HEK293 (cell line): ENCODE measurements at regions not wholly inside any gene's neighbourhood (a gene's known extent, or its start where the extent isn't known, plus 50 kb on each side); places are given as distances from the start of the nearest gene placed in this dataset.

Source experiments
- CTCF ChIA-PET: fragments of 350-600 bp; formaldehyde crosslinking; extraction: SDS; loops from one replicate; lab custom pipeline; 2021; ENCODE audit warnings: antibody characterized with exemption; lab: Yijun Ruan, JAX
- POLR2A ChIA-PET: fragments of 300-600 bp; formaldehyde crosslinking; extraction: SDS; loops from one replicate; lab custom pipeline; 2020; ENCODE audit warnings: antibody characterized with exemption, inconsistent platforms; lab: Yijun Ruan, JAX
- H3K27ac ChIP-seq: fragments of 200-500 bp; sonication (Bioruptor generic); 2 replicates; pipeline ENCODE4 v1.5.1; 2014; ENCODE audit warnings: low read depth, low read length, control low read depth, inconsistent platforms; ENCODE audit errors: extremely low read depth
- H3K36me3 ChIP-seq, 2 experiments: fragments of 200-500 bp in 1 of 2; sonication (Bioruptor generic) in 1 of 2; 1 replicate in 1 of 2; 2 replicates in 1 of 2; pipeline ENCODE4 v1.5.1; 2014 to 2017; ENCODE audit warnings: inconsistent platforms in 2 of 2, low read length in 2 of 2; ENCODE audit not compliant: control insufficient read depth in 2 of 2, insufficient read depth in 1 of 2
- H3K4me1 ChIP-seq: fragments of 200-500 bp; sonication (Bioruptor generic); 2 replicates; pipeline ENCODE4 v1.5.1; 2014; ENCODE audit warnings: mild to moderate bottlenecking, low read length, inconsistent platforms; ENCODE audit not compliant: control insufficient read depth, insufficient read depth
- H3K4me3 ChIP-seq: 2 replicates; pipeline ENCODE4 v1.5.1; 2011; ENCODE audit warnings: low read depth, mild to moderate bottlenecking, control low read depth, low read length, moderate library complexity
- H3K9me3 ChIP-seq: fragments of 200-500 bp; sonication (Bioruptor generic); 2 replicates; pipeline ENCODE4 v1.5.1; 2014; ENCODE audit warnings: low read depth, low read length, inconsistent platforms; ENCODE audit not compliant: control insufficient read depth, insufficient read depth
- EGR2 ChIP-seq: fragments of 450-650 bp; formaldehyde crosslinking; IDR thresholded peaks from 2 replicates; pipeline ENCODE4 v1.5.1; 2016; ENCODE audit warnings: low read depth, missing biosample characterization, missing genetic modification characterization
- GLI4 ChIP-seq: fragments of 450-650 bp; formaldehyde crosslinking; IDR thresholded peaks from 2 replicates; pipeline ENCODE4 v1.5.1; 2016; ENCODE audit warnings: missing biosample characterization, missing genetic modification characterization
- YY2 ChIP-seq: fragments of 450-650 bp; formaldehyde crosslinking; IDR thresholded peaks from 2 replicates; pipeline ENCODE4 v1.5.1; 2016; ENCODE audit warnings: missing biosample characterization, missing genetic modification characterization
- ZFHX2 ChIP-seq: fragments of 450-650 bp; formaldehyde crosslinking; conservative IDR thresholded peaks from 2 replicates; pipeline ENCODE4 v1.5.1; 2016; ENCODE audit warnings: missing biosample characterization, missing genetic modification characterization
- ZIC2 ChIP-seq: fragments of 450-650 bp; formaldehyde crosslinking; IDR thresholded peaks from 2 replicates; pipeline ENCODE4 v1.5.1; 2016; ENCODE audit warnings: missing biosample characterization, missing genetic modification characterization
- ZNF248 ChIP-seq: fragments of 450-650 bp; formaldehyde crosslinking; IDR thresholded peaks from 2 replicates; pipeline ENCODE4 v1.5.1; 2017; ENCODE audit warnings: missing biosample characterization, missing genetic modification characterization
- ZNF433 ChIP-seq: fragments of 450-650 bp; formaldehyde crosslinking; IDR thresholded peaks from 2 replicates; pipeline ENCODE4 v1.5.1; 2016; ENCODE audit warnings: missing biosample characterization, missing genetic modification characterization, low read depth
- ZNF558 ChIP-seq: fragments of 450-650 bp; formaldehyde crosslinking; IDR thresholded peaks from 2 replicates; pipeline ENCODE4 v1.5.1; 2016; ENCODE audit warnings: missing biosample characterization, missing genetic modification characterization
- ZNF561 ChIP-seq: fragments of 450-650 bp; IDR thresholded peaks from 2 replicates; pipeline ENCODE4 v1.5.1; 2018; ENCODE audit warnings: missing biosample characterization, missing genetic modification characterization, borderline replicate concordance
- ZNF654 ChIP-seq: fragments of 450-650 bp; formaldehyde crosslinking; IDR thresholded peaks from 2 replicates; pipeline ENCODE4 v1.5.1; 2016; ENCODE audit warnings: low read depth, missing biosample characterization, missing genetic modification characterization
- ZNF658 ChIP-seq: fragments of 450-650 bp; formaldehyde crosslinking; IDR thresholded peaks from 2 replicates; pipeline ENCODE4; 2016; ENCODE audit warnings: missing biosample characterization, missing genetic modification characterization
- ZNF785 ChIP-seq: fragments of 450-650 bp; formaldehyde crosslinking; IDR thresholded peaks from 2 replicates; pipeline ENCODE4 v1.5.1; 2016; ENCODE audit warnings: missing biosample characterization, missing genetic modification characterization
- TF ChIP-seq, protein P1 (sequence below): fragments of 450-650 bp; formaldehyde crosslinking; conservative IDR thresholded peaks from 2 replicates; pipeline ENCODE4 v1.5.1; 2016; ENCODE audit warnings: low read depth, missing biosample characterization, missing genetic modification characterization
- TF ChIP-seq, protein P2 (sequence below): fragments of 450-650 bp; IDR thresholded peaks from 2 replicates; pipeline ENCODE4 v1.5.1; 2018; ENCODE audit warnings: missing biosample characterization, mild to moderate bottlenecking, missing genetic modification characterization
- TF ChIP-seq, protein P3 (sequence below): fragments of 450-650 bp; formaldehyde crosslinking; IDR thresholded peaks from 2 replicates; pipeline ENCODE4 v1.5.1; 2016; ENCODE audit warnings: missing biosample characterization, missing genetic modification characterization, low read depth
- TF ChIP-seq, protein P4 (sequence below): fragments of 450-650 bp; formaldehyde crosslinking; IDR thresholded peaks from 2 replicates; pipeline ENCODE4 v1.5.1; 2017; ENCODE audit warnings: missing biosample characterization, mild to moderate bottlenecking, missing genetic modification characterization, moderate library complexity

DNA sequence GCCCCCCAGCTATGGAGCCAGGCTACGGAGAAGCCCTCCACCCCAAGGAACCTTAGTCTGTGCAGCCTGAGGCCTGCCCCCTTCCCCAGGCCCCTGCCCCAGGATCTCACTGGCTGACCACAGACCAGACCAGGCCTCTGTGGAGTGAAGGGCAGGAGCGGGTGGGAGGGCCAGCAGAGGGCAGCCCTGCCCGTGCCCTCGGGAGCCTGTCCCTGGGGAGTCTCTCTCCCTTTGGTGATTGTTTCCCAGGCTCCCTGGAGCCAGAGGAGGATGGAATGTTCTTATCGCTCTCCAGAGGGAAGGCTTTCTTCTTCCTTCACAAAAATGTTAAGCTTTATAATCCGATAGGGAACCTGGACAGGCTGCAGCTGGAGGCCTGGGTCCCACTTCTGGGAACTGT lies 455.3 kb downstream of the SOX6 start (continued):
- TF ChIP-seq ZNF558 (tag by site-specific recombination), result no peak
- TF ChIP-seq, all 188 proteins: peak for 0

DNA sequence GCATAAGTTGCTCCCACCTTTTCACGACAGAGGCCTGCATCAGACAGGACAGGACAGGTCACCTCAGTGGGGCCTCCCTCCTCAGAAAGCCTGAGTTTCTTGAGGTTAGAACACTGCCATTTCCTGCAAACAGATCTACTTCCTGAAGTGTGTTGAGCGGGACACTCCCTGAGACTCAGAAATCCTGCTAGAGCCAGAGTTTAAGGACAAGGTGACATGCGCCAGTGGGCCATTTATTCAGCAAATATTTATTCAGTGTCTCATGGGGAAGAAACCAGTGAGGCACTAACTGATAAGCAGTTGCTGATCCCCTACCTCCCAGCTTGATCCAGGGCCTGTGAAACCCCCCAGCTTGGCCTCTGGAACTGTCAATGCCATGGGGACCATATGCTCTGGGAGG lies 454.6 kb downstream of the SOX6 start:
- H3K27ac ChIP-seq, result no peak overlapping the region

DNA sequence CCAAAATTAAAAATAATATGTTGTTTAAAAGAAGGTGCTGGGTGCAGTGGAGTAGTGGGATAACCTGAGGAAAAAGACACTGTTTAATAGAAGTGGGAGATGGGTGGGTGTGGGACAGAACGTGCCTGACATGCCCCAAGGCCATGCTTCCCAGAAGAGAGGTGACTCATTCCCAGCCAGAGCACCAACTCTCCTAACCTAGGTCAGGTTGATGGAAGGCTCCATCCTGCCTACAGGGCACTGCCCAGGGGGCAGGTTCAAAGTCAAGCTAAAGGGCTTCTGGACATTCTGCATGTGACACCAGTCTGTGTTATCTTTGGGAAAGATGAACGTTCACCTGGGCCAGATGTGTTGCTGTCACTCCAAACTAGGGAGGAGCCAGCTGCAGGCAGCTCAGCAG lies 453.1 kb downstream of the SOX6 start:
- Histone ChIP-seq H3K9me3 (no peaks in the 10 kb centered on the region), H3K4me1 (no peaks in the 10 kb centered on the region), H3K27ac (no peak overlapping the region), H3K4me3 (no peak overlapping the region), H3K36me3 (no peaks in the 10 kb centered on the region)
- CTCF ChIA-PET, result no interaction called here
- TF ChIP-seq ZNF654 (no peak), ZIC2 (tag by site-specific recombination) (0 out of 2 replicates have a peak, but pooled peaks have one; percentile 21), ZFHX2 (peak; percentile 50; the same call in 1 of the 2 replicates), YY2 (tag by site-specific recombination) (no peak), ZNF248 (no peak)
- TF ChIP-seq, protein P1, sequence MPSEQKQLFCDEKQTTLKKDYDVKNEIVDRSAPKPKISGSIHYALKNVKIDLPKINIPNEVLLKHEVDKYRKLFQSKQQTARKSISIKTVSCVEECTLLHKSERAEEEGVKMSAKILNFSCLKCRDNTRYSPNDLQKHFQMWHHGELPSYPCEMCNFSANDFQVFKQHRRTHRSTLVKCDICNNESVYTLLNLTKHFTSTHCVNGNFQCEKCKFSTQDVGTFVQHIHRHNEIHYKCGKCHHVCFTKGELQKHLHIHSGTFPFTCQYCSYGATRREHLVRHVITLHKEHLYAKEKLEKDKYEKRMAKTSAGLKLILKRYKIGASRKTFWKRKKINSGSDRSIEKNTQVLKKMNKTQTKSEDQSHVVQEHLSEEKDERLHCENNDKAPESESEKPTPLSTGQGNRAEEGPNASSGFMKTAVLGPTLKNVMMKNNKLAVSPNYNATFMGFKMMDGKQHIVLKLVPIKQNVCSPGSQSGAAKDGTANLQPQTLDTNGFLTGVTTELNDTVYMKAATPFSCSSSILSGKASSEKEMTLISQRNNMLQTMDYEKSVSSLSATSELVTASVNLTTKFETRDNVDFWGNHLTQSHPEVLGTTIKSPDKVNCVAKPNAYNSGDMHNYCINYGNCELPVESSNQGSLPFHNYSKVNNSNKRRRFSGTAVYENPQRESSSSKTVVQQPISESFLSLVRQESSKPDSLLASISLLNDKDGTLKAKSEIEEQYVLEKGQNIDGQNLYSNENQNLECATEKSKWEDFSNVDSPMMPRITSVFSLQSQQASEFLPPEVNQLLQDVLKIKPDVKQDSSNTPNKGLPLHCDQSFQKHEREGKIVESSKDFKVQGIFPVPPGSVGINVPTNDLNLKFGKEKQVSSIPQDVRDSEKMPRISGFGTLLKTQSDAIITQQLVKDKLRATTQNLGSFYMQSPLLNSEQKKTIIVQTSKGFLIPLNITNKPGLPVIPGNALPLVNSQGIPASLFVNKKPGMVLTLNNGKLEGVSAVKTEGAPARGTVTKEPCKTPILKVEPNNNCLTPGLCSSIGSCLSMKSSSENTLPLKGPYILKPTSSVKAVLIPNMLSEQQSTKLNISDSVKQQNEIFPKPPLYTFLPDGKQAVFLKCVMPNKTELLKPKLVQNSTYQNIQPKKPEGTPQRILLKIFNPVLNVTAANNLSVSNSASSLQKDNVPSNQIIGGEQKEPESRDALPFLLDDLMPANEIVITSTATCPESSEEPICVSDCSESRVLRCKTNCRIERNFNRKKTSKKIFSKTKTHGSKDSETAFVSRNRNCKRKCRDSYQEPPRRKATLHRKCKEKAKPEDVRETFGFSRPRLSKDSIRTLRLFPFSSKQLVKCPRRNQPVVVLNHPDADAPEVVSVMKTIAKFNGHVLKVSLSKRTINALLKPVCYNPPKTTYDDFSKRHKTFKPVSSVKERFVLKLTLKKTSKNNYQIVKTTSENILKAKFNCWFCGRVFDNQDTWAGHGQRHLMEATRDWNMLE (tag by site-specific recombination), result no peak
- POLR2A ChIA-PET, result no interaction called here

More for the DNA sequence above, 454.6 kb downstream of the SOX6 start:
- H3K4me3 ChIP-seq, result no peak overlapping the region
- TF ChIP-seq ZNF433 (tag by site-specific recombination) (no peak), ZNF658 (no peak), ZNF561 (tag by site-specific recombination) (no peak)
- TF ChIP-seq, protein P2, sequence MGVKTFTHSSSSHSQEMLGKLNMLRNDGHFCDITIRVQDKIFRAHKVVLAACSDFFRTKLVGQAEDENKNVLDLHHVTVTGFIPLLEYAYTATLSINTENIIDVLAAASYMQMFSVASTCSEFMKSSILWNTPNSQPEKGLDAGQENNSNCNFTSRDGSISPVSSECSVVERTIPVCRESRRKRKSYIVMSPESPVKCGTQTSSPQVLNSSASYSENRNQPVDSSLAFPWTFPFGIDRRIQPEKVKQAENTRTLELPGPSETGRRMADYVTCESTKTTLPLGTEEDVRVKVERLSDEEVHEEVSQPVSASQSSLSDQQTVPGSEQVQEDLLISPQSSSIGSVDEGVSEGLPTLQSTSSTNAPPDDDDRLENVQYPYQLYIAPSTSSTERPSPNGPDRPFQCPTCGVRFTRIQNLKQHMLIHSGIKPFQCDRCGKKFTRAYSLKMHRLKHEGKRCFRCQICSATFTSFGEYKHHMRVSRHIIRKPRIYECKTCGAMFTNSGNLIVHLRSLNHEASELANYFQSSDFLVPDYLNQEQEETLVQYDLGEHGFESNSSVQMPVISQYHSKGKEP (tag by site-specific recombination), result no peak
- TF ChIP-seq, all 188 proteins: peak for 0
- no peaks in the 10 kb centered on the region for H3K36me3 ChIP-seq
- ChIA-PET CTCF (interaction anchor here (0.5 kb wide), 1 partner anchor 706 kb away, joined by 3 read pairs; no protein-coding TSS in a partner anchor), POLR2A (no interaction called here)
- no peaks in the 10 kb centered on the region for H3K4me1 ChIP-seq
- no peaks in the 10 kb centered on the region for H3K9me3 ChIP-seq

DNA sequence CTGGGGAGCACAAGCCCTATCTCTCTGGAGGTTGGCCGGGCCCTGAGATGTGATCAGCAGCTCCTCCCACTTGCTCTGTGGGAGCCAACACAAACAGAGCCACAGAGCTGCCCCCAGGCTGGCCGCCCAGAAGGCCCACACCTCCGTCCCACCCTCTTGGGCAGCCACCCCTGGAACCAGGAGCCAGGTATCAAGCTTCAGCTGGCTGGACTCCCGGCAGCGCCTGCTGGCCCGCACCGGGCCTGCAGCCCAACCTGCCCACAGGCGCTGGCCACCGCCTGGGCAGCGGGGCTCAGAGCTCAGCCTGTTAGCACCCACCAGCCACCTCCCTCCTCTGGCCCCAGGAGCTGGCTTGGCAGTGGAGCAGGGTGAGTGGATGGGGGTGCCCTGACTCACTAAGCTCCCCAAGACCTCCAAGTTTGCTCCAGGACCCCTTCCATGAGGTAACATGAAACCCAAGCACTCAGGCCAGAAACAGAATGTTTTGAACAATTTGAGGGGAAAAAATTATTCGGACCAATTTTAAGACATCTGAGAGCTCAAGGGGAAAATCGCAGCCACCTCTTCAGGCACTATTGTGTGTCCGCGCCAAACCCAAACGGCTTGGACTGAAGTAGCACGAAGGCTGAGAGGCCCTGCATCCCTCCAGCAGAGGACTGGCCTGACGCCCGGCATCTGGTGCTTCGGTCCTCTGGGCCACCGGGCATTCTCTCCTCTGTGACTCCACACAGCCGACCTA lies 450.8 kb downstream of the SOX6 start:
- Histone ChIP-seq H3K27ac (no peak overlapping the region), H3K36me3 (no peaks in the 10 kb centered on the region), H3K4me3 (no peak overlapping the region), H3K9me3 (no peaks in the 10 kb centered on the region), H3K4me1 (no peaks in the 10 kb centered on the region)
- CTCF ChIA-PET, result interaction anchor here (0.6 kb wide), 1 partner anchor 369 kb away, joined by 3 read pairs; no protein-coding TSS in a partner anchor
- POLR2A ChIA-PET, result no interaction called here
- TF ChIP-seq, protein P3, sequence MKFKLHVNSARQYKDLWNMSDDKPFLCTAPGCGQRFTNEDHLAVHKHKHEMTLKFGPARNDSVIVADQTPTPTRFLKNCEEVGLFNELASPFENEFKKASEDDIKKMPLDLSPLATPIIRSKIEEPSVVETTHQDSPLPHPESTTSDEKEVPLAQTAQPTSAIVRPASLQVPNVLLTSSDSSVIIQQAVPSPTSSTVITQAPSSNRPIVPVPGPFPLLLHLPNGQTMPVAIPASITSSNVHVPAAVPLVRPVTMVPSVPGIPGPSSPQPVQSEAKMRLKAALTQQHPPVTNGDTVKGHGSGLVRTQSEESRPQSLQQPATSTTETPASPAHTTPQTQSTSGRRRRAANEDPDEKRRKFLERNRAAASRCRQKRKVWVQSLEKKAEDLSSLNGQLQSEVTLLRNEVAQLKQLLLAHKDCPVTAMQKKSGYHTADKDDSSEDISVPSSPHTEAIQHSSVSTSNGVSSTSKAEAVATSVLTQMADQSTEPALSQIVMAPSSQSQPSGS (tag by site-specific recombination), result no peak
- TF ChIP-seq, protein P2 (tag by site-specific recombination), result no peak
- peak; percentile 64 for TF ChIP-seq ZFHX2
- TF ChIP-seq GLI4, result no peak
- TF ChIP-seq, protein P4, sequence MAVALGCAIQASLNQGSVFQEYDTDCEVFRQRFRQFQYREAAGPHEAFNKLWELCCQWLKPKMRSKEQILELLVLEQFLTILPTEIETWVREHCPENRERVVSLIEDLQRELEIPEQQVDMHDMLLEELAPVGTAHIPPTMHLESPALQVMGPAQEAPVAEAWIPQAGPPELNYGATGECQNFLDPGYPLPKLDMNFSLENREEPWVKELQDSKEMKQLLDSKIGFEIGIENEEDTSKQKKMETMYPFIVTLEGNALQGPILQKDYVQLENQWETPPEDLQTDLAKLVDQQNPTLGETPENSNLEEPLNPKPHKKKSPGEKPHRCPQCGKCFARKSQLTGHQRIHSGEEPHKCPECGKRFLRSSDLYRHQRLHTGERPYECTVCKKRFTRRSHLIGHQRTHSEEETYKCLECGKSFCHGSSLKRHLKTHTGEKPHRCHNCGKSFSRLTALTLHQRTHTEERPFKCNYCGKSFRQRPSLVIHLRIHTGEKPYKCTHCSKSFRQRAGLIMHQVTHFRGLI (tag by site-specific recombination), result peak; percentile 75
- TF ChIP-seq ZNF785 (tag by site-specific recombination), result no peak
- TF ChIP-seq EGR2 (tag by site-specific recombination), result peak; percentile 70
